NCI-H510A (cell line): ENCODE measurements at regions not wholly inside any gene's neighbourhood (a gene's known extent, or its start where the extent isn't known, plus 50 kb on each side); places are given as distances from the start of the nearest gene placed in this dataset.
"Not testable (repeated sequence)": the region's sequence is repeated elsewhere in the genome, so short reads cannot be mapped to it uniquely, and the experiment has no call there.

ENCODE experiments used
- DNase-seq: peaks from one replicate; lab custom pipeline; 2025; lab: John Stamatoyannopoulos, UW

GRCh38 chr1:65590279-65590678, 169.8 kb downstream of the LEPR start:
- DNase-seq = no peak

DNA sequence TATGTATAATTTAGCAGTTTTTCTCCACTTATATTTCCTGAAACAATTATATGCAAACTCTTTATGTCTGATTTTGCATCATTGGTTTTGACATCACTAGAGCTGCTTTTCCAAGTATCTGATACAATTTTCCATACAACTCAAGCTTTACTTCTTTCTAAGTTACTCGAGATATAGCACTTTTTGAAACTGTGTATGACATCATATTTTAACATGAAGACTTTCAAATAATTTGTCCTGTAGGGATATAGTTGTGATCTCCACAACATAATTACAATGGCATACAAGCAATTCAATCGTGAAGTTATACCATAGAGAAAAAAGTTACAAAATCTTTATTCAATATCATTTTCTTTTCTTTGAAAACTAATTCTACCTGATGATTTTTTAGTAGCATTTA, 173.0 kb downstream of the LEPR start:
- no peak for DNase-seq

DNA sequence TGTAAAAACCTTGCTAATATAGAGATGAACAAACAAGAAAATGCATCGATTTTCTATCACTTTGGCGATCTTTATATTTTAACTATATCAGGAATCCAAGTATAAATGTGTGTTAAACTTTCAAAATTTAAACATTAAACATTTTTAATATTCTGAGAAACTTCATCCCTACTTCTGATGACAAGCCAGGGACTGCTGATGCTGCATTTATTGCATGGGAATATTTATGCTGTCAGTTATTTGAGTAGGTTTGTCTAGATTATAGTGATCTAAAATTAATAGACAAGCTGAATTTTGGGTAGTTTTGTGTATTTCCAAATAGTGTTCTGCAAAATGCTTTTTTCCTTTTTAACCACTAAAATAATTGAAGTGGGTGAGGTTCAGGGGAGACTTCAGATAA, 175.3 kb downstream of the LEPR start:
- no peak for DNase-seq

- DNase-seq = no peak
Measured at GRCh38 chr1:65596768-65597167, 176.3 kb downstream of the LEPR start.

DNA sequence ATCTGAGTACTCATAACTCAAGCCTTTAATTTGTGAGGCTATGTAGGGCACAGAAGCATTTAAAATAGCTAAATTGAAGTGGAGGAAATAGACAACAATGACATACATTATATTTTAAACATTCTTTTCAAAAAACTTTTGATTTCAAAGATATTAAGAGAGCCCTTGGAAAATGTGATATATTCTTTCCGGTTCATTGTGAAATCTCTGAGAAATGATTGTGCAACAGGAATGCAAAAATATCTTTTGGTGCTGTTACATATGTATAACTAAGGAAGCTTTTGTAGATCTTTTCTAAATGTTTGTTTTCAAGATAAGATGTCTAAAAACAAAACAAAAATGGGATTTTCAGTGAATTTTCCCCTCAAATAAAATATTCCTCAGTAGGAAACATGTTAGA, 185.2 kb downstream of the LEPR start:
- DNase-seq = no peak

GRCh38 chr1:65606426-65606825, 186.0 kb downstream of the LEPR start:
- DNase-seq = no peak

DNA sequence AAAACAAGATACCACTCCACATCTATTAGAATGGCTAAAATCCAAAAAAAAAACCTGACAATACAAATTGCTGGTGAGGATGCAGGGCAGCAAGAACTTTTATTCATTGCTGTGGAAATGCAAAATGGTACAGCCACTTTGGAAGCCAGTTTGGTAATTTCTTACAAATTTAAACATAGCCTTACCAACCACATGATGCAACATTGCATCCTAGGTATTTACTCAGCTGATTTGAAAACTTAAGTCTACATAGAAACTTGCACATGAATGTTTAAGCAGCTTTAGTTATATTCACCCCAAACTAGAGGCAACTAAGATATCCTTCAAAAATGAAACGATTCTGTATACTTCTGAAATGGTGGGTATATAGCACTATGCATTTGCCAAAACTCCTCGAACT, 178.8 kb upstream of the PDE4B start:
- DNase-seq = no peak

DNA sequence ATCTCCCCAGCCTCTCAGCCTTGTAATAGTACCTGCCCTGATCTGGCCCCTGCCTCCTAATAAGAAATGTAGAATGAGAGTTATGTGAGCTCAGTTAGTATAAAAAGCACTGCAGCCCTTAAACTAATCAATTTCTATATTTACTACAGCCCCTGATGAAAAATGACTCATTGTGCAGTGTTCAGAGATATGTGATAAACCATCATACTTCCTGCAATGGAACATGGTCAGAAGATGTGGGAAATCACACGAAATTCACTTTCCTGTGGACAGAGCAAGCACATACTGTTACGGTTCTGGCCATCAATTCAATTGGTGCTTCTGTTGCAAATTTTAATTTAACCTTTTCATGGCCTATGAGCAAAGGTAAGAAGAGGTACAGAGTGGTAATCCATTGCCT, 176.8 kb upstream of the PDE4B start:
- DNase-seq = no peak

DNA sequence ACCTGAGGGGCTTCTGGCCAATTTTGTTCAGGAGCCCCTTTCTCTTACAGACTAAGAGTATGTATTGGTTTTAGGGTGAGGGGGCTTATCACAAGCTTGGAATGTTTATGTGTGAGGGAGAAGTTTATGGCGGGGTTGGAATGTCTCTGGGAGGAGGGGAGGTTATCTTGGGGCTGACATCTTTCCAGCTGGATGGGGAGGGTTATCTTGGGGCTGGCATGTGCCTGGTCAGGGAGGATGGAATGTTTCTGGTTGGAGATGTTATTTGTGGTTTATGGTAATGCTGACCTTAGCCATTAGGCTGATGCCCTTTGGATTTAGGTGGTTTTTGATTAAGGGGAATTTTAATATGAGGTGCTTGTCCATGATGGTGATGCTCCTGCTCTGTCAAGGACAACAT, 171.0 kb upstream of the PDE4B start:
- not testable (repeated sequence) for DNase-seq

GRCh38 chr1:65623895-65624294, 168.8 kb upstream of the PDE4B start:
- DNase-seq = no peak

DNA sequence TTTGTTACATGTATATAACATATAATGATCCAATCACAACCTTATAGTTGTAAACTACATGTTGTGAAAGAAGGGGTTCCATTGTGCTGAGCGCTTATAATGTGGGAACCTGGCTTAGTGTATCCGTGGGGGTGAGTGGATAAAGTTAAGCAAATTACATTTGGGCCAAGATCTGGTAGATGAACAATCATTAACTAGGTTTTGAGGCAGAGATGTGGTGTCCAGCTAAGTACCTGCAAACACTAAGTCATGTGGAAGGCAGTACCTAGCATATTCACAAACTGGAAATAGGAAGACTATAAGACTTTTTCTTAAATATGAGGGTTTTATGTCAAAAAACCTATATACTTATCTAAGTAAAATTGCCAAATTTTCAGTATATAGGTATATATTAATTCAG, 167.2 kb upstream of the PDE4B start:
- no peak for DNase-seq

GRCh38 chr1:65626003-65626402, 166.7 kb upstream of the PDE4B start:
- no peak for DNase-seq

- DNase-seq = no peak
Measured at GRCh38 chr1:65629788-65630187, 162.9 kb upstream of the PDE4B start.

- DNase-seq = no peak
Measured at GRCh38 chr1:65630855-65631254, 161.8 kb upstream of the PDE4B start.

GRCh38 chr1:65632235-65632634, 160.5 kb upstream of the PDE4B start:
- DNase-seq = no peak

DNA sequence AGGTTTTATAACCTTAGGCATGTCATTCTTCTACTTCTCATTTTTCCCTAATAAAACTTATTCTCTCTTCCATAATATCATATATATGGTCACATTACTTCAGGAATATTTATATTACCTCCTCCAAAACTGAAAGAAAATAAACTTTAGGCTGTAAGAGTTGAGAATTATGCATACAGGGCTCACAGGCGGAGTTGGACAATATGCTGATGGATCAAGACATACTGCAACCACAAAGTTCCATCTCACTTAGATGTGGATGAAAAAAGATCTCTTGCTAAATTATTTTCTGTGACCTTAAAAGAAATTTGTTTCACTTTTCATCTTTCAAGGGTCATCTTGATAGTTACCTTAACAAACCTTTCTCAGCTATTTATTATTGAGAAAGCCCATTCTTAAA, 152.6 kb upstream of the PDE4B start:
- DNase-seq = no peak

DNA sequence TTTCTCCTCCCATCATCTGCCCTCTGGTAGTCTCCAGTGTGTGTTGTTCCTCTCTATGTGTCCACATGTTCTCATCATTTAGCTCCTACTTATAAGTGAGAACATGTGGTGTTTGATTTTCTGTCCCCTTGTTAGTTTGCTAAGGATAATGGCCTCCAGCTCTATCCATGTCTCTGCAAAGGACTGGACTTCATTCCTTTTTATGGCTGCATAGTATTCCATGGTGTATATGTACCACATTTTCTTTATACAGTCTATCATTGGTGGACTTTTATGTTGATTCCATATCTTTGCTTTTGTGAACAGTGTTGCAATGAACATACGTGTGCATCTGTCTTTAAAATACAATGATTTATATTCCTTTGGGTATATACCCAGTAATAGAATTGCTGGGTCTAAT, 143.5 kb upstream of the PDE4B start:
- not testable (repeated sequence) for DNase-seq

DNA sequence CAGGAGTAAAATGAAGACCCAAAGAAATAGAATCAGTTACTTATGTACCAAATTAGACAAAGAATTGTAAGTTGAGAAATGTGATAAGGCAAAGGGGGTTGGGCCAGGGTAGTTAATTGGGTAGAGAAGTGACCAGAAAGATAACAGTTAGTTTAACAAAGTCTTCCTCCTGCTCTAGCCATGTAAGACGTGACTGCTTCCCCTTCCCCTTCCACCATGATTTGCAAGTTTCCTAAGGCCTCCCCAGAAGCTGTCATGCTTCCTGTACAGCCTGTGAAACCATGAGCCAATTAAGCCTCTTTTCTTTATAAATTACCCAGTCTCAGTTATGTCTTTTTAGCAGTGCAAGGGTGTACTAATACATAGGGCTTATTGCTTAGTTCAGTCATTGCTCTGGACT, 142.0 kb upstream of the PDE4B start:
- DNase-seq = no peak

DNA sequence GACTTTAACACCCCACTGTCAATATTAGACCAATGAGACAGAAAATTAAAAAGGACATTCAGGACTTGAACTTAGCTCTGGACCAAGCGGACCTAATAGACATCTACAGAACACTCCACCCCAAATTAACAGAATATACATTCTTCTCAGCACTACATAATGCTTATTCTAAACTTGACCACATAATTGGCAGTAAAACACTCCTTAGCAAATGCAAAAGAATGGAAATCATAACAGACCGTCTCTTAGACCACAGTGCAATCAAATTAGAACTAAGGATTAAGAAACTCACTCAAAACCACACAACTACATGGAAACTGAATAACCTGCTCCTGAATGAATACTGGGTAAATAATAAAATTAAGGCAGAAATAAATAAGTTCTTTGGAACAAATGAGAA, 138.2 kb upstream of the PDE4B start:
- DNase-seq = not testable (repeated sequence)

- not testable (repeated sequence) for DNase-seq
Measured at GRCh38 chr1:65657609-65658008, 135.1 kb upstream of the PDE4B start.

DNA sequence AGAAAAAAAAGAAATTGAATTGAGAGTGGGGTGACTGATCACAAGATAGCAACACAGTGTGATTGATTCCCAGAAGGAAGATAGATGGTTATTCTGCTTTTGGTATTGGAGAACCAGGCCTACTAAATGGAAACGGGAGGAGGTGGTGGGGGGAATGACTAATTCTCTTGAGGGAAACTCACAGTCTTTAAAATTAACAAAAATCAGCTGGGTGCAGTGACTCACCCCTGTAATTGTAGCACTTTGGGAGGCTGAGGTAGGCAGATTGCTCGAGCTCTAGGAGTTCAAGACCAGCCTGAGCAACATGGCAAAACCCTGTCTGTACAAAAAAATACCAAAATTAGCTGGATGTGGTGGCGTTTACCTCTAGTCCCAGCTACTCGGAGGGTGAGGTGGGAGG, 134.6 kb upstream of the PDE4B start:
- no peak for DNase-seq

DNA sequence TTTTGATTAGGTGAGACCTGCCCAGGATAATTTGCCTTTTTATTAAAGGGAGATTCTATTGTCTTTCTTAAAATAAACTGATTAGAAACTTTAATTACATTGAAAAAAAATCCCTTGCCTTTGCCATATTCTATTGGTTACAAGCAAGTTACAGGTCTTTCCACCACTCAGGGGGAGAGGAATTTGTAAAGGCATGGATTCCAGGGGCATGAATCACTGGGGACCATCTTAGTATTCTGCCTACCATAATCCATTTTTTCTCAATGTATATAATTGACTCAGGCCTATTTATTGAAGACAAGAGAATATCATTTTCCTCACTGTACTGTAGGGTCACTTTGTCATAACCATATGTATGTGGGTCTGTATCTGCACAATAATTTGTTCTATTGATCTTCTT, 124.3 kb upstream of the PDE4B start:
- DNase-seq = no peak

- DNase-seq = no peak
Measured at GRCh38 chr1:65670518-65670917, 122.2 kb upstream of the PDE4B start.

DNA sequence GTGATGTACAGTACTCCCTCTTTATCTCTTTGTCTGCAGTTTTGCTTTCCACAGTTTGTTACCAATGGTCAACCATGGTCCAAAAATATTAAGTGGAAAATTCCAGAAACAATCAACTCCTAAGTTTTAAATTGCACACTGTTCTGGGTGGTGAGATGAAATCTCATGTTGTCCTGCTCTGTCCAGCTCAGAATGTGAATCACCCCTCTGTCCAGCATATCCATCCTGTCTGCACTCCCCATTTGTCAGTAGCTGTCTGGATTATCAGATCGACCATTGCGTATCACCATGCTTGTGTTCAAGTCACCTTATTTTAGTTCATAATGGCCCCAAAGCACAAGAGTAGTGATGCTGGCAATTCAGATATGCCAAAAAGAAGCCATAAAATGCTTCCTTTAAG, 118.2 kb upstream of the PDE4B start:
- no peak for DNase-seq

DNA sequence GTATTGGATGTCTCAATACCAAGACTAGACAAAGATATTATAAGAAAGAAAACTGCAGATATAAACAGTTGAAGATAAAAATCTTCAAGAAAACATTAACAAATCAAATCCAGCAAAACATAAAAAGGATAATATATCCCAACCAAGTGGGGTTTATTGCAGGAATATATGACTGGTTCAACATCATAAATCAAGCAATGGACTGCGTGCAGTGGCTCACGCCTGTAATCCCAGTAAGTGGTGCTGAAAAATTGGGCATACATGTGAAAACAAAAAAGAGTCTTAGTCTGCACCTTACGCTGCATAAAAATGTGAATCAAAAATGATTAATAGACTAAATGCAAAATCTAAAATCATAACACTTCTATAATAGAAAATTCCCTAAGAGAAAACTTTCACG, 112.9 kb upstream of the PDE4B start:
- no peak for DNase-seq
